ENCODE measurements at regions not wholly inside any gene's neighbourhood (a gene's known extent, or its start where the extent isn't known, plus 50 kb on each side); places are given as distances from the start of the nearest gene placed in this dataset.

DNA sequence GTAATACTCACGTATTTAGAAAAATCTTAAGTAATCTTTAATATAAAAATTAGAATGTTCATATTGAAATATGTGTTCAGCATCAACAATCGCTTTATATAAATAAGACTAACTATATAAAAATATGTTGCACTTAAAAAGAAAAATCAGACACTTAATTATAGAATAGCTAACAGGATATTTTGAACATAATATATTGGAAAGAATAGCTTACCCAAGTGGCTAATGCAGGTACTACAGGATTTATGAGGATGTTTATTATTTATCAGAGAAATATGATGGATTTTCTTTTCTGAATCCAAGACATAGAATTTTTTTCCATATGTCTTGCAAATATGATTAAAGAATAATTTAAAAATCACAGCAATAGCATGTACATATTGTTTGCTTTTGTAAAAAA lies 567.9 kb upstream of the GBE1 start:
- Histone ChIP-seq H3K27ac (no peak overlapping the region), H3K4me1 (no peaks in the 10 kb centered on the region), H3K36me3 (no peaks in the 10 kb centered on the region), H3K27me3 (no peaks in the 10 kb centered on the region), H3K9me3 (no peaks in the 10 kb centered on the region), H3K4me3 (no peak overlapping the region)
- DNase-seq: no peak
- intact Hi-C loops (cut with DNase I): no loop called here
- WGBS, 2 donors: 69 to 71% methylated on average over 2 of the region's 2 CpGs
- TF ChIP-seq, protein P1, sequence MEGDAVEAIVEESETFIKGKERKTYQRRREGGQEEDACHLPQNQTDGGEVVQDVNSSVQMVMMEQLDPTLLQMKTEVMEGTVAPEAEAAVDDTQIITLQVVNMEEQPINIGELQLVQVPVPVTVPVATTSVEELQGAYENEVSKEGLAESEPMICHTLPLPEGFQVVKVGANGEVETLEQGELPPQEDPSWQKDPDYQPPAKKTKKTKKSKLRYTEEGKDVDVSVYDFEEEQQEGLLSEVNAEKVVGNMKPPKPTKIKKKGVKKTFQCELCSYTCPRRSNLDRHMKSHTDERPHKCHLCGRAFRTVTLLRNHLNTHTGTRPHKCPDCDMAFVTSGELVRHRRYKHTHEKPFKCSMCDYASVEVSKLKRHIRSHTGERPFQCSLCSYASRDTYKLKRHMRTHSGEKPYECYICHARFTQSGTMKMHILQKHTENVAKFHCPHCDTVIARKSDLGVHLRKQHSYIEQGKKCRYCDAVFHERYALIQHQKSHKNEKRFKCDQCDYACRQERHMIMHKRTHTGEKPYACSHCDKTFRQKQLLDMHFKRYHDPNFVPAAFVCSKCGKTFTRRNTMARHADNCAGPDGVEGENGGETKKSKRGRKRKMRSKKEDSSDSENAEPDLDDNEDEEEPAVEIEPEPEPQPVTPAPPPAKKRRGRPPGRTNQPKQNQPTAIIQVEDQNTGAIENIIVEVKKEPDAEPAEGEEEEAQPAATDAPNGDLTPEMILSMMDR (IDR thresholded peaks at IDR 0.05): peak in 8 of 9 donors; percentile 36 to 55 (median 46)
- ATAC-seq: no peak

DNA sequence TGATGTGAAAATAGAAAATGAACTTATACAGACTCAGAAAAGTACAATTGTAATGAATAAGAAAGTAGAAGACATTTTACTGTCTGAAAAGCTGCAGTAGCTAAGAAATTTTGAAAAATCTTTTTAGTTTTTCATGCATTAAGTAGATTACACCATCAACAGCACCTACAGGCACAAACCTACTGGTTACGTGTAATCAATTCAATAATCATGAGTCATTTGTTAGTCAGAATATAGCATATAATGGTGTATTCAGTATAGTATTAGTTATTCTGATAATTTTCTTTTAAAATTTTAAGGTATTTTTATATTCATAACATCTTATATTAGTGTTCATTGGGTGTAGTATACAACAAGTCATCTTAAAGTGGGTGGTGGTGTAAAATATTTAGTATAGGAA lies 550.5 kb upstream of the GBE1 start:
- H3K27ac ChIP-seq: no peak overlapping the region
- WGBS, 2 donors: 87 to 93% methylated on average over 1 of the region's 1 CpG
- H3K9me3 ChIP-seq: peaks cover 0 to 10% (median 0%) of the 10 kb centered on the region in 11 donors
- TF ChIP-seq, protein P1 (IDR thresholded peaks at IDR 0.05): no peak
- DNase-seq (no peak), ATAC-seq (no peak)
- H3K4me3 ChIP-seq: no peak overlapping the region
- intact Hi-C loops (cut with DNase I): no loop called here
- no peaks in the 10 kb centered on the region for H3K27me3 ChIP-seq
- no peaks in the 10 kb centered on the region for H3K36me3 ChIP-seq
- no peaks in the 10 kb centered on the region for H3K4me1 ChIP-seq

DNA sequence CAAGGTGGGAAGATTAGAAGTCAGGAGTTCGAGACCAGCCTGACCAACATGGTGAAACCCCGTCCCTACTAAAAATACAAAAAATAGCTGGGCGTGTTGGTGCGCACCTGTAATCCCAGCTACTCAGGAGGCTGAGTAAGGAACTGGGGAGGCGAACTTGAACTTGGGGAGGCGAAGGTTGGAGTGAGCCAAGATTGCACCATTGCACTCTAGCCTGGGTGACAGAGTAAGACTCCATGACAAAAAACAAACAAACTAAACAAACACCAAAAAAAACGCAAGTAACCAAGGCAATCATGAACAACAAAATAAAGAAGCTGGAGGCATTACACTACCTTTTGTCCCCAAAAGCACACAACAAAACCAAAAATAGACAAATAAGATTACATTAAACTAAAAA lies 547.3 kb upstream of the GBE1 start:
- ATAC-seq: no peak
- Histone ChIP-seq H3K9me3 (peaks cover 0 to 19% (median 0%) of the 10 kb centered on the region in 11 donors), H3K27me3 (no peaks in the 10 kb centered on the region), H3K4me1 (no peaks in the 10 kb centered on the region), H3K27ac (no peak overlapping the region), H3K4me3 (no peak overlapping the region), H3K36me3 (no peaks in the 10 kb centered on the region)
- DNase-seq: no peak
- intact Hi-C loops (cut with DNase I): no loop called here
- 86 to 91% methylated on average over 7 of the region's 7 CpGs for WGBS, 2 donors
- TF ChIP-seq, protein P1 (IDR thresholded peaks at IDR 0.05): no peak

DNA sequence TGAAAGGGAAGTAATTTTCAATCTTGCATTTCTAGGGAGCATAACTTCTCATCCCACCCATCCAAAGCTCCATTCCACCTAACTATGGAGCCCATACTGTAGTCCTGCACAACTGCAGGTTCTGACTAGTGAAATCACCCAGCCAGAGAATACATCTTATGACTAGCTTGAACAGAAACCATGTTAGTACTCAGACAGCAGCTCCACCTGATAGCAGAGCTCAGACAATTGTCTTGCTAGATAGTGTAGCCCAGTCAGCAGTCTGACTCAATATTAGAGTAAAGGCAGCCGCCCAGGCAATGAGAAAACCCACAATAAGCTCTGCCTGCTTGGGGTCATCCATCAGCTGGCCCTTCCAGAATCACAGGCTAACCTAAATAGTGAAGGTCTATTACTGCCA lies 544.7 kb upstream of the GBE1 start:
- 73 to 81% methylated on average over 1 of the region's 1 CpG for WGBS, 2 donors
- intact Hi-C loops (cut with DNase I): no loop called here
- no peak overlapping the region for H3K27ac ChIP-seq
- no peak for ATAC-seq
- H3K4me1 ChIP-seq: no peaks in the 10 kb centered on the region
- no peaks in the 10 kb centered on the region for H3K27me3 ChIP-seq
- no peak for DNase-seq
- no peak overlapping the region for H3K4me3 ChIP-seq
- H3K36me3 ChIP-seq: no peaks in the 10 kb centered on the region
- TF ChIP-seq, protein P1 (IDR thresholded peaks at IDR 0.05): no peak
- peaks cover 0 to 19% (median 0%) of the 10 kb centered on the region in 11 donors for H3K9me3 ChIP-seq

Measured in heart right ventricle (tissue), 16 donors.